ENCODE measurements at regions not wholly inside any gene's neighbourhood (a gene's known extent, or its start where the extent isn't known, plus 50 kb on each side); places are given as distances from the start of the nearest gene placed in this dataset.

DNA sequence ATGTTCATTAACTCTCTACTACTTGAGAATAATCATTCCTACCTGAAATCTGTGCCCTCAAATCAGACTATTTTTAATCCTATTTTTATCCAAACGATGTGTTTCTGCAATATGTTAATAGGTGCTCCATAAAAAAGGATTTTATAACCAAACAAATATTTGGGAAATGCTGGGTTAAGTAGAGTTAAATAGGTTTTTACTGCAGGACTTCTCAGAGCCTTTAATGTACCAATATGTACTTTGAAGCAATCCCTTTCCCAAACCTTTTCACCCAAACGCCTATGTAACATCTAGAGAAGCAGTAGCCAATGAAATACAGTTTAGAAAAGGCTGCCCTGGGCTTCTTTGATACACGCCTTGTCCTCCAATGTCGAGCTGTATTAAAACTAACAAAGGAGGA lies 182.5 kb downstream of the SP3 start:
- DNase-seq, result no peak

DNA sequence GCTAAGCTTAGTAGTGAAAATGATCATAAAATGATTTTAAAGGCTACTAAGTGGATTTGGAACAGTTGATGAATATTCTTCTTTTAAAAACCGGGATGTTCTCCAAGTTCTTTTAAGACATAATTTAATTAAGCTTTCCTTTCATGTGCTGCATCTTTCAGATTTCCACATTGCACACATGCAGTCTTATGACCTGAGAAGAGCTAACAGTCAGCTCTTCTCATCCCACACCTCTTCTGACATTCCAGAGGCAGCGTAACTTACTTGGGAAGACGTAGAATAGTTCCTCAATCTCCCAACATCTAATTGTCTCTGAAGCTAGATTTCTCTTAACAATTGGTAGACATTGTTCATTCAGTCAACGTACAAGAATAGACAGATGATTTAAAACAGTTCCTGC lies 181.8 kb downstream of the SP3 start:
- DNase-seq, result no peak

DNA sequence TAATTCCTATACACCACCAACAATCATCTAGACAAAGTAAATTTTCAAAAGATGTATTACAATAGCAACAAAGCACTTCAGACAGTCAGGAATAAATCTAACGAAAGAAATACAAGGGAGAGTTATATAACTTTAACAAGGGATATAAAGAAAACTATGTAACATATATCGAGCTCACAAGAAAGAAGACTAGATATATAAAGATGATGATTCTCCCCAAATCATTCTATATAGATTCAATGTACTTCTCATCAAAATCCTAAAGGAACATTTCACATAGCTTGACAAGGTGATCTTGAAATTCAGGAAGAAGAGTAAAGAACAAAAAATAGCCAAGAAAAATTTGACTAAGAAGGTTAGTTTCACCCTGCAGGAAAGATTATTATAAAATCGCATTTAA lies 179.4 kb downstream of the SP3 start:
- DNase-seq, result no peak

GRCh38 chr2:173791502-173791901 lies 173.7 kb downstream of the SP3 start:
- no peak for DNase-seq

DNA sequence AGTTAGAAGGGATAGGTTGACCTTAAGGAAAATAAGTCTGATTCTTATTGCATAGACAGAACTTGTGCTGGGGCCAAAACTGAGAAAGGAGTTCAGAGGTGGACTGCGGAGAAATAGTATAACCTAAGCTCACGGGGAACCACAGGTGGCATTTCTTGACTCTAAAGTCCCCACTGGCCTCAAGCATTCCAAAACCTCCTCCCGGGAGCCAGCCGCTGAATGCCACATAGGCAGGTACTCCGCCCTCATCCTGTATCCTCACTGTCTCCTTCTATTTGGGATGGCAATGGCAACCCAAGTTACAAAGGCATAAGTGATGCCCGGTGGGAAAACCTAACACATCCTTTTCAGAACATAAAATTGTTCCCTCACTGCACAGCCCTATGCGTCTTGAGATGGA lies 173.0 kb downstream of the SP3 start:
- DNase-seq, result no peak

DNA sequence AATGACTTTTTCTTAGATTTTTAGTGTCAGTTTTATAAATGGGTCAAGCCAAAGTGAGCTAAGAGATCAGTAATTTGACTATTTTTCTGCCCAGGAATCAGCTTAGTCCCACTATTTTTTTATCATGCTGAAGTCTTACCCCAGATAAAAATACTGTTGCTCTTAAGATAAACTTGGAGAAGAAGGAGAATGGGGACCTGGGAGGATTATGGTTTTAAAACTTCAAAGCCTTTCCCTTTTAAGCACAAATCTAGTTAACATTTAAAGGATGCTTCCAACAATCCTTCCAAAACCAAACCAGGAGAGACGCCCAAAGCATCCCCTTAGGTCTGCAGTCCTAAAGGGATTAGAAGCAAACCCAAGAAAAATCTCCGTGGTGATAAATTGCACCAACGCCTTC lies 172.4 kb downstream of the SP3 start:
- no peak for DNase-seq

DNA sequence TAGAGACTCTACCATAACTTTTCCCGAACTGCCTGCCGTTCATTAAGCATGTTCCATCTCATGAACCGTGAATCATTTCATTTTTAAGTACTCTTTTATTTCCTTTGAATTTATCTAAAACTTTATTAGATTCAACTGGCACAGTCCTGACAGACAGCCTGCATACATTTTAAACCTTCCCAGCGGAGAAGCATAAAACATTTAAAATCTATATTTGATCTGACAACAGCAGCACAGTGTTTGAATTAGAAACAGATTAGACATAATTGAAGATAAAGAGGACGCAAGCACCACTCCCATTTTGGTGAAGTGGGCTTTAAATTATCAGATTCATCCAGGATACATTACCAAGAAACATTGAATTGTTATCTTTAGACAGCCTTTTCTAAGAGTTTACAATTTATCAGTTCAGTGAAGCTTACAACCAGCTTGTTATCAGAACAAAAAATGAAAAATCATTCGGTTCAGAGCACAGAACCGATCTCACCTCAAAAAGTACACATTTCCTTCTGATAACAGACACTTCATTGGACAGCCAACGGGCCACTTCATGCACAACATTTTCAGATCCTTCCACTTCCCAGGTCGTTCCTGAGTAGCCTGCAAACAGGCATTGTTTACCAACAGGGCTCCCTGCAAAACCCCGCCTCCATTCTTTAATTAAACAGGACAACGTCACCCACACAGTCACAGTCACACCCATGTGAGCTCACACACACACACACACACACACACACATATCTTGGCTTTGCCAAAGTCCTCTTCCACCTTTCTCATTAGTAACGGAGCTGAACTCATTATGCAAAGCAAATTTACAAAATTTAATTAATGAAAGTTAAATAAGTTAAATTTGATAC lies 171.2 kb downstream of the SP3 start:
- no peak for DNase-seq

GRCh38 chr2:173797586-173798263 lies 167.4 kb downstream of the SP3 start:
- DNase-seq, result no peak

GRCh38 chr2:173802518-173802917 lies 162.7 kb downstream of the SP3 start:
- no peak for DNase-seq

- no peak for DNase-seq
Observed at GRCh38 chr2:173803449-173803848, 161.7 kb downstream of the SP3 start.

DNA sequence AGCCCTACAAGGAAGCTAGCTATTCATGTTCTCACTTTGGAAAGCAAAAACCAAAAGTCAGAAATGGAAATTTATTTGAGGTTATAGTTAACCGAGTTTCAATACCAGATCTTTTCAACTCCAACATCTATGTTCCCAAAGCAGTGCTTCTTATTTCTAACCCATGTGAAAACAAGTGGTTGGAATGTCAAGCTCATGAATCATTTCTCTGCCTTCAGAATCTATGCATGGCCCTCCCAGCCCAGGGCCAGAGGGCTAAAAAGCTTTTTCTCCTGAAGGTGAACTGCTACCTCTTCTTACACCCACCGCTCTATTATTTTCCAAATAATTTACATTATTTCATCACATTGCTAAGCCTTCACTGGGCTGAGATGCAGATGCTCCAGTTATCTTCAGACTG lies 158.4 kb downstream of the SP3 start:
- no peak for DNase-seq

- DNase-seq, result no peak
Observed at GRCh38 chr2:173808718-173809117, 156.5 kb downstream of the SP3 start.

DNA sequence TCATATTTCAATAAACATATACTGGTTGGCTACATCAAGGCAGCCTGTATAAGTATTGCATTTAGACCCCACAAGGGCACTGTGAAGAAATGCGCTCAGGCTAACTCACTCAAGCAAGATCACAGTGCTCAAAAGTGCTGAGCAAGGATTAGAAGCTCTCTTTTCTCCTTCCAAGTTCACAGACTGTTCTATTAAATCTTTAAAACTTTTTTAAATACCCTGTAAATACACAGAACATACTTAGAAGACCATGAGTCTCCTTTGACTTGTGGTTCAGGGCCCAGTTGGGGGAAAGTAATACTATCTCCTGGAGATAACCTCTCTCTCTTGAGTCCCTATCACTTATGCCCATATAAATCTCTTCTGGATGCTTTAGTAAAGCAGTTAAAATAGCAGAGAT lies 152.9 kb downstream of the SP3 start:
- DNase-seq, result no peak

- DNase-seq, result no peak
Observed at GRCh38 chr2:173814306-173814705, 150.9 kb downstream of the SP3 start.

DNA sequence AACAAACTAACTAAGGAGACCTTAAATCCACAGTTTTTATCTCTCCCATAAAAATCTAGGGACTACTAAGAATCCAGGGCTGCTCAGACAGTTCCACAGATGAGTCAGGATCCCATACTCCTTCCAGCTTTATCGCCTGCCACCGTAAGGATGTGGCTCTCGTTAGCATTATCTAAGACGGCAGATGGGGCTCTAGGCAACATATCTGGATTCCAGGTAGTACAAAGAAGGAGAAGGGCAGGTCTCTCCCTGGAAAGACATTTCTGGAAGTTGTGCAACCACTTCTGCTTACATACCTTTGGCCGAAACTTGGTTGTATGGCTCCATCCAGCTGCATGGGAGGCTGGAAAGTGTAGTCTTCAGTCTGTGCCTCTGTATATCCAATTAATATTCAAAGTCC lies 149.4 kb downstream of the SP3 start:
- no peak for DNase-seq

- no peak for DNase-seq
Observed at GRCh38 chr2:173817582-173817981, 147.6 kb downstream of the SP3 start.

DNA sequence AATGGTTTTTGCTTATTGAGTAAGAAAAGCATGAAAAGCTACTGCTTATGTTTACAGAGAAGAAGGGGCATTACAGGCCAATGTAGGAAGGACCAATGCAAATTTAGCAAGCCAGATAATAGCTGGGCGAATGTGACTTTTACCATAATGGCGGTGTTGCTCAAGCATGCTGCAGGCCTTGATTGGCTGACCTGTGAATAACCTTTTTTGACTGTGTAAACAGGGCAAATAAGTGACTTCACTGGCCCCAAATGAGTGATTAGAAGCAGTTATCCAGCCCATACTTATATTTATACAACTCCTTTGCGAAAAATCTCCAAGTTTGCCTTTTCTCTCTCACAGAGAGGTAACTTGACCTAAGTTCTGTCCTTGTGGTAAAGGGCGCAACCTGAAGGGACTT lies 146.9 kb downstream of the SP3 start:
- no peak for DNase-seq

DNA sequence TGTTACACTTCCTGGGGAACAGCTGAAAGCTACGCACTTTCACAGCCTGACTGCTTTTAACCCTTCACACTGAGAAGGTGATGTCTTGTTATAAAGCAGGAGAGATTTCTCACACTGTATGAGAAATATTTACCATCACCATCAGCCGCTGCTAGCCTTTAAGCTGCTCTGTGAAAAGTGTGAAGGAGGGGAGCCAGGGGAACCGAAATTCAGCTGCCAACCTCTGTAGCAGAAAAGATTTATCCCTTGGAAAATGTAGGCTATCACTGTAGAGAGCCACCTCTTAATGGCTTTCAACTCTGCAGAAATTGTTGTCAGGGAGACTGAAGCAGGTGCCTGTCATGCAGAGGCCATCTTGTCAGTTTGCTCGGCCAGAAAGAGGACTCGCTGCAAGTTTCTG lies 145.3 kb downstream of the SP3 start:
- no peak for DNase-seq

GRCh38 chr2:173821451-173821850 lies 143.7 kb downstream of the SP3 start:
- DNase-seq, result no peak

GRCh38 chr2:173822889-173823542 lies 142.2 kb downstream of the SP3 start:
- DNase-seq, result no peak

- DNase-seq, result no peak
Observed at GRCh38 chr2:173823543-173823939, 141.6 kb downstream of the SP3 start.

GRCh38 chr2:173828189-173829142 lies 136.7 kb downstream of the SP3 start:
- no peak for DNase-seq

GRCh38 chr2:173829727-173830126 lies 135.4 kb downstream of the SP3 start:
- no peak for DNase-seq

Data from kidney glomerular epithelial cell (primary cell).